H9 (cell line): ENCODE measurements at regions not wholly inside any gene's neighbourhood (a gene's known extent, or its start where the extent isn't known, plus 50 kb on each side); places are given as distances from the start of the nearest gene placed in this dataset.

ENCODE experiments used
- DNase-seq: peaks from one replicate; pipeline ENCODE4 v3.0.0-alpha.2; 2017
- H2AFZ ChIP-seq: one replicate; pipeline ENCODE4 v1.6.1; 2013; ENCODE audit warnings: mild to moderate bottlenecking, low read length, control low read depth, moderate library complexity
- H2AK5ac ChIP-seq: 2 replicates; pipeline ENCODE4 v1.6.1; 2013; ENCODE audit warnings: low read length, control low read depth, mixed read lengths; ENCODE audit not compliant: insufficient read length
- H2BK120ac ChIP-seq: one replicate; pipeline ENCODE4 v1.6.1; 2013; ENCODE audit warnings: low read depth, mild to moderate bottlenecking, low read length, control low read depth, inconsistent platforms; ENCODE audit not compliant: poor library complexity, severe bottlenecking
- H2BK12ac ChIP-seq: 2 replicates; pipeline ENCODE4 v1.6.1; 2013; ENCODE audit warnings: low read length, control low read depth, mixed read lengths, low read depth; ENCODE audit not compliant: insufficient read length
- H2BK15ac ChIP-seq: 2 replicates; pipeline ENCODE4 v1.6.1; 2013; ENCODE audit warnings: low read depth, low read length, control low read depth
- H2BK20ac ChIP-seq: one replicate; pipeline ENCODE4 v1.6.1; 2013; ENCODE audit warnings: low read depth, mild to moderate bottlenecking, low read length, control low read depth, inconsistent platforms; ENCODE audit not compliant: poor library complexity, severe bottlenecking
- H2BK5ac ChIP-seq: 2 replicates; pipeline ENCODE4 v1.6.1; 2013; ENCODE audit warnings: low read length, control low read depth, mixed read lengths; ENCODE audit not compliant: insufficient read length
- H3K14ac ChIP-seq: 2 replicates; pipeline ENCODE4 v1.6.1; 2013; ENCODE audit warnings: low read length, control low read depth; ENCODE audit not compliant: insufficient read depth
- H3K18ac ChIP-seq: 2 replicates; pipeline ENCODE4 v1.6.1; 2013; ENCODE audit warnings: low read depth, mild to moderate bottlenecking, mixed read lengths, low read length, control low read depth; ENCODE audit not compliant: insufficient read length
- H3K23ac ChIP-seq: 2 replicates; pipeline ENCODE4 v1.6.1; 2013; ENCODE audit warnings: low read length, control low read depth, mixed read lengths, low read depth; ENCODE audit not compliant: insufficient read length
- H3K23me2 ChIP-seq: 2 replicates; pipeline ENCODE4 v1.6.1; 2013; ENCODE audit warnings: low read depth, mild to moderate bottlenecking, mixed read lengths, low read length, control low read depth; ENCODE audit not compliant: insufficient read length, poor library complexity, severe bottlenecking
- H3K27ac ChIP-seq: 2 replicates; pipeline ENCODE4 v1.5.1; 2013; ENCODE audit warnings: low read length, control low read depth, mixed read lengths, low read depth; ENCODE audit not compliant: insufficient read length
- H3K27me3 ChIP-seq: 2 replicates; pipeline ENCODE4 v1.6.1; 2013; ENCODE audit warnings: low read length, control low read depth, inconsistent platforms; ENCODE audit not compliant: insufficient read depth
- H3K4ac ChIP-seq: 2 replicates; pipeline ENCODE4 v1.6.1; 2013; ENCODE audit warnings: low read depth, mild to moderate bottlenecking, control low read depth, inconsistent platforms, low read length, moderate library complexity
- H3K4me1 ChIP-seq: 2 replicates; pipeline ENCODE4 v1.6.1; 2013; ENCODE audit warnings: low read length, control low read depth, inconsistent platforms; ENCODE audit not compliant: insufficient read depth
- H3K4me2 ChIP-seq: 2 replicates; pipeline ENCODE4 v1.6.1; 2013; ENCODE audit warnings: low read length, control low read depth, mixed read lengths; ENCODE audit not compliant: insufficient read length, insufficient read depth
- H3K56ac ChIP-seq: 2 replicates; pipeline ENCODE4 v1.6.1; 2013; ENCODE audit warnings: low read depth, mild to moderate bottlenecking, mixed read lengths, low read length, control low read depth; ENCODE audit not compliant: insufficient read length
- H3K79me1 ChIP-seq: 2 replicates; pipeline ENCODE4 v1.6.1; 2013; ENCODE audit warnings: low read depth, mild to moderate bottlenecking, moderate library complexity, low read length, control low read depth, inconsistent platforms; ENCODE audit not compliant: insufficient read depth, poor library complexity, severe bottlenecking
- H3K79me2 ChIP-seq: 2 replicates; pipeline ENCODE4 v1.6.1; 2013; ENCODE audit warnings: low read length, control low read depth, inconsistent platforms; ENCODE audit not compliant: insufficient read depth
- H3K9ac ChIP-seq: 2 replicates; pipeline ENCODE4 v1.6.1; 2013; ENCODE audit warnings: low read length, control low read depth, mixed read lengths; ENCODE audit not compliant: insufficient read length; ENCODE audit errors: extremely low read depth
- H3K9me3 ChIP-seq: one replicate; pipeline ENCODE4 v1.6.1; 2013; ENCODE audit warnings: low read depth, low read length, inconsistent platforms; ENCODE audit not compliant: control insufficient read depth
- H3T11ph ChIP-seq: one replicate; pipeline ENCODE4 v1.6.1; 2013; ENCODE audit warnings: mild to moderate bottlenecking, low read length, control low read depth, inconsistent platforms
- H4K20me1 ChIP-seq: one replicate; pipeline ENCODE4 v1.6.1; 2013; ENCODE audit not compliant: control insufficient read depth, insufficient read length, insufficient read depth
- H4K5ac ChIP-seq: 2 replicates; pipeline ENCODE4 v1.6.1; 2013; ENCODE audit warnings: low read depth, mild to moderate bottlenecking, mixed read lengths, low read length, control low read depth; ENCODE audit not compliant: insufficient read length
- H4K8ac ChIP-seq: replicated peaks from 2 replicates; pipeline ENCODE4 v1.6.1; 2013; ENCODE audit warnings: low read length, control low read depth, mixed read lengths, low read depth; ENCODE audit not compliant: insufficient read length
- H4K91ac ChIP-seq: 2 replicates; pipeline ENCODE4 v1.6.1; 2013; ENCODE audit warnings: low read depth, mild to moderate bottlenecking, moderate library complexity, mixed read lengths, low read length, control low read depth; ENCODE audit not compliant: insufficient read length
- H3K27ac Mint-ChIP-seq, 3 experiments: 2 replicates in 2 of 3; 3 replicates in 1 of 3; pipeline ENCODE4 v1.8.0; 2020 to 2021; ENCODE audit warnings: mixed read lengths in 3 of 3, mild to moderate bottlenecking in 1 of 3, moderate library complexity in 1 of 3
- H3K27me3 Mint-ChIP-seq: 2 replicates; pipeline ENCODE4 v1.8.0; 2021; ENCODE audit warnings: low read depth, mild to moderate bottlenecking, moderate library complexity, mixed read lengths
- H3K36me3 Mint-ChIP-seq, 3 experiments: 2 replicates in 2 of 3; 3 replicates in 1 of 3; pipeline ENCODE4 v1.8.0; 2020 to 2021; ENCODE audit warnings: low read depth in 3 of 3, mixed read lengths in 3 of 3; ENCODE audit not compliant: insufficient read depth in 1 of 3
- H3K4me1 Mint-ChIP-seq, 2 experiments: 2 replicates each; pipeline ENCODE4 v1.8.0; 2020; ENCODE audit warnings: mixed read lengths in 2 of 2
- H3K4me3 Mint-ChIP-seq, 2 experiments: 2 replicates in 1 of 2; 3 replicates in 1 of 2; pipeline ENCODE4 v1.8.0; 2020 to 2021; ENCODE audit warnings: mild to moderate bottlenecking in 2 of 2, mixed read lengths in 2 of 2, moderate library complexity in 1 of 2
- H3K9me3 Mint-ChIP-seq, 2 experiments: 2 replicates in 1 of 2; 3 replicates in 1 of 2; pipeline ENCODE4 v1.8.0; 2020; ENCODE audit warnings: mild to moderate bottlenecking in 2 of 2, mixed read lengths in 2 of 2, moderate library complexity in 1 of 2
- CTCF ChIP-seq: fragments of 200-600 bp; sonication (generic); conservative IDR thresholded peaks from 3 replicates; pipeline ENCODE4 v1.8.0; 2021; ENCODE audit warnings: antibody characterized with exemption, mild to moderate bottlenecking
- WGBS: extraction: QIAGEN DNeasy Blood & Tissue Kit; methylation state at CpG from one replicate; pipeline ENCODE4 v1.1.7; 2013; ENCODE audit warnings: missing lambda C conversion rate, low lambda C conversion rate, mixed read lengths; ENCODE audit not compliant: insufficient read length; ENCODE audit errors: extremely low coverage; 5-methylcytosine and 5-hydroxymethylcytosine counted together

- no peaks in the 10 kb centered on the region for H3K36me3 Mint-ChIP-seq
These were observed 447.6 kb upstream of the PSMD7 start for GRCh38 chr16:73848993-73849392.

More at GRCh38 chr16:73848993-73849392, 447.6 kb upstream of the PSMD7 start:
- no peak overlapping the region for H3K27ac ChIP-seq
- H2BK5ac ChIP-seq, result no peak overlapping the region
- H3K18ac ChIP-seq, result no peak overlapping the region
- Mint-ChIP-seq H3K27ac (no peak overlapping the region), H3K27me3 (no peaks in the 10 kb centered on the region; the same call in 1 of the 2 replicates), H3K4me3 (no peak overlapping the region), H3K4me1 (0 out of 4 replicates have a peak, but pooled peaks cover 0 to 6% of the 10 kb centered on the region in 2 experiments), H3K9me3 (0 out of 5 replicates have a peak, but pooled peaks cover 0 to 2% of the 10 kb centered on the region in 2 experiments)
- H4K91ac ChIP-seq, result no peak overlapping the region
- no peak for TF ChIP-seq CTCF
- no peak overlapping the region for H2BK20ac ChIP-seq
- no peak overlapping the region for H3K23ac ChIP-seq
- no peak overlapping the region for H3K4me2 ChIP-seq
- no peak overlapping the region for H2AFZ ChIP-seq
- H2BK120ac ChIP-seq, result no peak overlapping the region
- H3K9me3 ChIP-seq, result no peaks in the 10 kb centered on the region
- H3K9ac ChIP-seq, result no peak overlapping the region
- H3T11ph ChIP-seq, result no peak overlapping the region
- no peak overlapping the region for H2BK15ac ChIP-seq
- no peak overlapping the region for H4K8ac ChIP-seq
- no peaks in the 10 kb centered on the region for H3K23me2 ChIP-seq
- no peaks in the 10 kb centered on the region for H3K79me1 ChIP-seq
- H3K4ac ChIP-seq, result no peak overlapping the region
- DNase-seq, result no peak
- H4K20me1 ChIP-seq, result no peaks in the 10 kb centered on the region
- H2BK12ac ChIP-seq, result no peak overlapping the region
- H4K5ac ChIP-seq, result no peak overlapping the region
- no peaks in the 10 kb centered on the region for H3K4me1 ChIP-seq
- H3K56ac ChIP-seq, result no peak overlapping the region
- no peaks in the 10 kb centered on the region for H3K79me2 ChIP-seq
- no peak overlapping the region for H2AK5ac ChIP-seq
- WGBS, result no CpG with 5 or more reads among the region's 4 CpGs
- H3K27me3 ChIP-seq, result no peaks in the 10 kb centered on the region
- H3K14ac ChIP-seq, result no peak overlapping the region
